Left lobe of liver (tissue), 2 donors: ENCODE measurements at regions not wholly inside any gene's neighbourhood (a gene's known extent, or its start where the extent isn't known, plus 50 kb on each side); places are given as distances from the start of the nearest gene placed in this dataset.

ENCODE experiments used
- ATAC-seq: fragments of 200-7000 bp; cut with Tn5 transposase; one replicate; pipeline ENCODE4 v1.9.1; 2020; ENCODE audit warnings: mild to moderate bottlenecking, moderate library complexity
- DNase-seq: peaks from one replicate; pipeline ENCODE4 v3.0.0-alpha.2; 2020; ENCODE audit warnings: low spot score
- donor health status: DM: no; HTN: no; CAD: no; lungs with moderate emphysema.
- donor health status: DM: no; HTN: yes; CAD: no.

- DNase-seq (no peak), ATAC-seq (no peak)
Observed at GRCh38 chr20:43318755-43319297, 129.1 kb upstream of the PTPRT start.

GRCh38 chr20:43316271-43316670 lies 126.6 kb upstream of the PTPRT start:
- ATAC-seq (no peak), DNase-seq (no peak)

GRCh38 chr20:43309266-43309665 lies 119.6 kb upstream of the PTPRT start:
- ATAC-seq (no peak), DNase-seq (no peak)

- DNase-seq (no peak), ATAC-seq (no peak)
Observed at GRCh38 chr20:43306837-43307236, 117.1 kb upstream of the PTPRT start.

- DNase-seq (no peak), ATAC-seq (no peak)
Observed at GRCh38 chr20:43305749-43306148, 116.0 kb upstream of the PTPRT start.

- DNase-seq (no peak), ATAC-seq (no peak)
Observed at GRCh38 chr20:43304598-43304997, 114.9 kb upstream of the PTPRT start.

- ATAC-seq (no peak), DNase-seq (no peak)
Observed at GRCh38 chr20:43302936-43303335, 113.2 kb upstream of the PTPRT start.

- ATAC-seq (no peak), DNase-seq (no peak)
Observed at GRCh38 chr20:43300901-43301300, 111.2 kb upstream of the PTPRT start.

- no peak for ATAC-seq
- no peak for DNase-seq
Observed at GRCh38 chr20:43295781-43296180, 106.1 kb upstream of the PTPRT start.

GRCh38 chr20:43295263-43295662 lies 105.6 kb upstream of the PTPRT start:
- DNase-seq (no peak), ATAC-seq (no peak)

- DNase-seq (no peak), ATAC-seq (no peak)
Observed at GRCh38 chr20:43294031-43294430, 104.3 kb upstream of the PTPRT start.

- no peak for DNase-seq
- no peak for ATAC-seq
Observed at GRCh38 chr20:43293068-43293786, 103.5 kb upstream of the PTPRT start.

GRCh38 chr20:43292222-43292621 lies 102.5 kb upstream of the PTPRT start:
- DNase-seq (no peak), ATAC-seq (no peak)

GRCh38 chr20:43287637-43288036 lies 97.9 kb upstream of the PTPRT start:
- DNase-seq = no peak
- ATAC-seq = no peak

- ATAC-seq = no peak
- DNase-seq = no peak
Observed at GRCh38 chr20:43285170-43285569, 95.5 kb upstream of the PTPRT start.

GRCh38 chr20:43284486-43284885 lies 94.8 kb upstream of the PTPRT start:
- no peak for DNase-seq
- ATAC-seq = no peak

- ATAC-seq = no peak
- DNase-seq = no peak
Observed at GRCh38 chr20:43283126-43283525, 93.4 kb upstream of the PTPRT start.

GRCh38 chr20:43271980-43272379 lies 82.3 kb upstream of the PTPRT start:
- ATAC-seq = no peak
- no peak for DNase-seq

GRCh38 chr20:43265449-43265848 lies 75.7 kb upstream of the PTPRT start:
- no peak for DNase-seq
- ATAC-seq = no peak

GRCh38 chr20:43263226-43263625 lies 73.5 kb upstream of the PTPRT start:
- ATAC-seq (no peak), DNase-seq (no peak)

- ATAC-seq = no peak
- DNase-seq = no peak
Observed at GRCh38 chr20:43262341-43262740, 72.6 kb upstream of the PTPRT start.

GRCh38 chr20:43255877-43256276 lies 66.2 kb upstream of the PTPRT start:
- DNase-seq (no peak), ATAC-seq (no peak)

GRCh38 chr20:43252761-43253160 lies 63.1 kb upstream of the PTPRT start:
- DNase-seq (no peak), ATAC-seq (no peak)
